Coronary artery (tissue), 2 donors: ENCODE measurements at regions not wholly inside any gene's neighbourhood (a gene's known extent, or its start where the extent isn't known, plus 50 kb on each side); places are given as distances from the start of the nearest gene placed in this dataset.

Experiments
- DNase-seq: peaks from one replicate; pipeline ENCODE4 v3.0.0-alpha.2; 2017; ENCODE audit warnings: low spot score
- H3K27ac ChIP-seq, 2 donors: fragments of 200-600 bp; sonication (generic); one replicate each; pipeline ENCODE4 v1.5.1; 2016 to 2019
- H3K4me3 ChIP-seq: fragments of 200-600 bp; sonication (generic); 2 replicates; pipeline ENCODE4 v1.5.1; 2016; ENCODE audit warnings: mild to moderate bottlenecking, moderate library complexity
- CTCF ChIP-seq: fragments of 200-600 bp; sonication (generic); IDR thresholded peaks from one replicate; pipeline ENCODE4 v1.5.1; 2019; ENCODE audit warnings: antibody characterized with exemption

GRCh38 chr5:120080781-120081180 lies 383.3 kb upstream of the PRR16 start:
- no peak overlapping the region for H3K27ac ChIP-seq
- no peak for TF ChIP-seq CTCF
- no peak for DNase-seq
- H3K4me3 ChIP-seq = no peak overlapping the region

GRCh38 chr5:120082316-120083068 lies 381.6 kb upstream of the PRR16 start:
- TF ChIP-seq CTCF = no peak
- Histone ChIP-seq H3K27ac (no peak overlapping the region), H3K4me3 (no peak overlapping the region)
- no peak for DNase-seq

GRCh38 chr5:120083851-120084542 lies 380.1 kb upstream of the PRR16 start:
- TF ChIP-seq CTCF = no peak
- no peak for DNase-seq
- H3K27ac ChIP-seq = no peak overlapping the region

GRCh38 chr5:120084543-120084870 lies 379.6 kb upstream of the PRR16 start:
- no peak for TF ChIP-seq CTCF

More at GRCh38 chr5:120083851-120084542, 380.1 kb upstream of the PRR16 start:
- no peak overlapping the region for H3K4me3 ChIP-seq

GRCh38 chr5:120086081-120086480 lies 378.0 kb upstream of the PRR16 start:
- no peak for TF ChIP-seq CTCF
- Histone ChIP-seq H3K27ac (no peak overlapping the region), H3K4me3 (no peak overlapping the region)
- no peak for DNase-seq

More at GRCh38 chr5:120084543-120084870, 379.6 kb upstream of the PRR16 start:
- no peak overlapping the region for H3K27ac ChIP-seq
- DNase-seq = no peak
- H3K4me3 ChIP-seq = no peak overlapping the region

GRCh38 chr5:120088412-120088811 lies 375.7 kb upstream of the PRR16 start:
- no peak for TF ChIP-seq CTCF
- no peak overlapping the region for H3K27ac ChIP-seq
- no peak for DNase-seq
- H3K4me3 ChIP-seq = no peak overlapping the region

- Histone ChIP-seq H3K4me3 (no peak overlapping the region), H3K27ac (no peak overlapping the region)
Observed at GRCh38 chr5:120088836-120089235, 375.3 kb upstream of the PRR16 start.

More at GRCh38 chr5:120088836-120089235, 375.3 kb upstream of the PRR16 start:
- DNase-seq = no peak
- no peak for TF ChIP-seq CTCF
